ENCODE measurements at regions not wholly inside any gene's neighbourhood (a gene's known extent, or its start where the extent isn't known, plus 50 kb on each side); places are given as distances from the start of the nearest gene placed in this dataset.

DNA sequence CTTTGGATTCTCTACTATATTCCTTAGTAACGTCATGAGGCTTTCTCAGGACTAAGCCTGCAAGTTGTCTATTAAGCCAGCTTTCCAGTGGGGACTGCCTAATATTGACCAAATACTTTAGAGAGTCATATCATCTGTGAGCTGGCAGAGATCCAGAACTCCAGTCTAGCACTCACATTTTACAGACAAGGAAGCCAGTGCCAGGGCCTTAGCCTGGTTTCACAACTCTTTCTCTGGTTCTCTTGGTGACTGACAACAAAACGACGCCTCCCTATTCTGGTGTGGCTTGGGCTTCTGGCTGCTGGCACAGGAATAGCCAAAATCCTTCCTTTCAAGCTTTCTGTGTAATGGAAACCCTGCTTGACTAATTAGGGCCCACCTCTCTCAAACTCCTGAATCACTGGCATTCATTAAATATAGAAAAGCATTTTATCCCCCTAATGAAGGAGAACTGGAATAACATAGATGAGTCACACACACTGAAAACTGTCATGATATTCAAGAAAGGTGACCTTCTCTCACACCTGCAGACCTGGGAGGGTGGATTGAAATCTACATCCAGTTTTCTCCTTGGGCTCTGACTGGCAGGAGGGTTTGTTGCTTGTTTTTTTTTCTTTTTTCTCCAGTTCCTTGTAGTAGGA is 75.2 kb upstream of the UBL3 start:
- no peak for DNase-seq (ENCODE audit: low read depth)

DNA sequence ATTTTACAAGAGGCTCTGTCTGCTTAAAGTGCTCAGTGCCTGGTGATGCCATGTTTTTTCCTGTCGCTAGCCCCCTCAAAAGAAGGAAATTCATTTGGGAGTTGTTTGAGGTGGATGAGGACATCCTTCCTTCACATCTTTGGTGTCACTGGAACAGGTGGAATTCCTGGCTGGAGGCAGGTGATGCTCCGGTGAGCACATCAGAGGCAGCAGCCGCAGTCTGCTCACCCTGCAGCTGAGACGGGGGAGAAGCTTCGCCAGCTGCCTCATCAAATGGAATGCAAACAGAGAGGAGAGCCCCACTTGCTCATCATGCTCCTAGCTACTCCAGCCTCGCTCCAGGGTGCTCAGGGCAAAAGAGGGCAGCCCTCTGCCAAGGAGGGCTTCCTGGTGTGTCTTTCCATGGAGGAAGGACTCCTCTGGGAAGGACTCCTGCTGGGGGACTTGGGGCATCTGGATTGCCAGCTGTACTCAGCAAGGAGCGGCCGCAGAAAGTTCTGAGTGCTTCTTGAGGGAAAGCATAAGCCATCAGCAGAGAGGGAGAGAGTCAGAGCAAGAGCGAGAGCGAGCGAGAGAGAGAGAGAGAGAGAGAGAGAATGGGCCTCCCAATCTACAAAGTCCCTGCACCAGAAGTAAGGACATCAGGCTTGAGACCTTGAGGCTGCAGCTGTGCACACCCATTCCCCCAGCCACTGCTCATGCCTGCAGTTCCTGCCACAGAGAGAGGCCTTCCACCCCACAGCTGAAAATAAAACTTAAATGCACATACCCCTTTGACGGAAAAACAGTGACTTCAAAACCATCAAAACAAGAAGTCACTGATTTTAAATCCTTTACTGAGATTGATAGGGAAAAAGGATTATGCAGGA is 74.3 kb upstream of the UBL3 start:
- DNase-seq (ENCODE audit: low read depth) = no peak

DNA sequence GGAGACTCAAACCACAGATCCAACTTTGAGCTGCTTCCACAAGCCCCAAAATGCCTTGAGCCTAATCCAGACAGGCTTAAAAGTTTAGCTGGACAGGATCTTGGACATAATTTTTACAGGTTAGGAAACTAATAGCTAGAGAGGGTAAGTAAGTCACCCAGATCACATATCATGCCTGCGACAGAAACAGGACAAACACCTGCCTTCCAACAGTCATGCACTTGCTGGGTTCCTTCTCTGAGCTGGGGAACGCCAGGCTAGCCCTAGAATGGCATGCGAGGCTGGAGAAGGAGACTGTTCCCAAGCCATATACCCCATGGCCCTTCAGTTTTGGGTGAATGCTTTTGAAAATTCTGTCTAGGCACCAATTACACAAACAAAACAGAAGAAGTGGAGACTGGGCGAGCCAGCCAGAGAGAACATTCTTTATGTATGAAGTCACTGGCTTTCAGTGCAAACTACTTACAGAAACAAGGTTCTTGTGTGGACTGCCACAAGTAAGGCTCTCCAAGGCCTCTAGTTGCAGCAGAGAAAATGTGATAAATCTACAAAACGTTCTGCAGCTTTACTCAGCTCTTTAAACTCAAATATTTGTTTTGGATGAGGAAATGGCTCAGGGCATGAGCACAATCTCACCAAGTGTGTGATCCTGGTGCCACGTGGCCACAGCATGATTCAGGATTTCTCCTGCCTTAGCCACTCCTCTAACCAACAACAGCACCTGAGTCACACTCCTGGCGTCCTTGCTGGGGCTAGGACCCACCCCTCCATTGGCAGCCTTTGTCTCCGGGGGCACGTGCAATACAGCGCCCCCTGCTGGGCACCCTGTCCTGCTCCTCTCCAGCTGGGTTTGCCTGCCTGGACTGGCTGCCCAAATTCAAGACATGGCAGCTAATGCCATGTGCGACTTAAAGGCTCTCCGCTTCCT is 73.4 kb upstream of the UBL3 start:
- no peak for DNase-seq (ENCODE audit: low read depth)

DNA sequence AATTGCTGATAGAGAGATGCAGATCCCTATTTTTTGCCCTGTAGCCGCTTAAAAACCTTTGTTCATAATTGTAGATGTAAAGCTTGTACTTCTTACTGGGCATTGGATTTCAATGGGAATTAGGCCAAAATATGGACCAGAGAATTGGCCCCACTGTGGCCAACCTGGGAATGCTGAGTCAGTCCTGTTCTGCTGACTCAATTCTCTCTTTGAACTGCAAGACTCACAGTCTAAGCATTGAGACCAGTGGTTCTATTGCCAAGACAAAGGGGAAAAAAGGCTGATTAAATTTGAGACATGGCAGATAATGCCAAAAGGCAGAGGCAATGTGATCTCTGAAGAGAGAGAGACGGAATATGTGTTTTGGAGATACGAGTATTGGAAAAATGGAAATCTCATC is 72.5 kb upstream of the UBL3 start:
- DNase-seq (ENCODE audit: low read depth) = no peak

DNA sequence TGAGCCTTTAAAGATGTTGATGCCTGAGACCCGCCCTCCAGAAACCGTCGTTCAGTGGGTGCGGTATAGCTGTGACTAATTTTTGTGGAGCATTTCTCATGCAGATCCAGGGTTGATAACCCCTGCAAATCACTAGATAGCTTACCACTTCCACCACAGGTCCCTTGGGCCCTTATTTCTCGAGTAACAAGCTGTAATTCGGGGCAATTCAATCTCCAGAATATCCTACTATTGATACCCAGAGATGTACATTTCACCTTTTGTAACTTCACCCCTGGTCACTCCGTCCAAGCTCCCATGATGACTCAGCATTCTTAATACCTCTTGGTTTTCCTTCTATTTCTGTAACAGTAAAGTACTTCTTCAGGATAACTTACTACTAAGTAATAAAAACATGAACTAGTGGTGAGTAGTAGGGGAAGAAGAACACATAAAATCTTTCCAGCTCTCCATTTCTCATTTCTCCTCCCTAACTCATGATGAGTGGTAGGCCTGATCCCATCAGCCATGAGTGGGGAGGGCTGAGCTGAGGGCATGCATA is 71.9 kb upstream of the UBL3 start:
- no peak for DNase-seq (ENCODE audit: low read depth)

DNA sequence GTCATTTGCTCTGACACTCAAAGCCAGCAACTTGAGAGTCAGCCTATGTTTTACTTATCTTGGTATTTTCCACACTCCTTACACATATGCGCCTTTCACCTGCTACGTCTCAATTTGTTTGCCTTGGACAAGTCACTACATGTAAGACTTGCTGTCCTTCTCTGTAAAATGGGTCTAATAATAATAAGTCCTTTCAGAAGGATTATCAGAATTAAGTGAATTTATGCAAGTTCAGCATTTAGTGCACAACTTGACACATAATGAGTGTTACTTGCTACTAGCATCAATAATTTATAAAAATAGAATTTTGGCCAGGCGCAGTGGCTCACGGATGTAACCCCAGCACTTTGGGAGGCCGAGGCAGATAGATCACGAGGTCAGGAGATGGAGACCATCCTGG is 71.1 kb upstream of the UBL3 start:
- no peak for DNase-seq (ENCODE audit: low read depth)

DNA sequence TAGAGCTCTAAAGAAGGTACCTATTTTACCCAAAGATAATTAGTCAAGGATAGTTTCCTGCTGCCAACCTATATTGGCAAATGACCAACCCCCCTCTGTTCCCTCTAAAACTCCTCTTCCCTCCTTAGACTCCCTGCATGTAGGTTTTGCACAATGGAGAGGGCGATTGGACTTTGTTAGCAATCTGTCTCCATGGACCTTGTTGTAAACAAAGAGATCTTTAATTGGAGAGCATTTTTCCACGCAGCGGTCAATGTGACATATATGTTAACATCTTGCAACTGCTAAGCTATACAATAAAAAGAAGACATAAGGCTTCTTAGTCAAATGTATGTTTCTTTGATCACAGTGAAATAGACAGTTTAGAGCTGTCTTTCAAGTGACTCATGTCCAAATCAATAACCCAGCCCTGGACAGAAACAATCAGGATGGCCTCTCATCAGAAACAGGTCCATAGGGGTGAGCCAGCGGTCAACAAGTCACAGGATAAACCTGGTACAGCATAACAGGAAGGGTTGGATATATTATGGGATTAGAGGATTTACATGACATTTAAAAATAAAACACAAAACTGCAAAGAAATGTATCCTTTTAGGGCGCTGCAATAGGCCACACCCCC is 69.7 kb upstream of the UBL3 start:
- DNase-seq (ENCODE audit: low read depth) = no peak

DNA sequence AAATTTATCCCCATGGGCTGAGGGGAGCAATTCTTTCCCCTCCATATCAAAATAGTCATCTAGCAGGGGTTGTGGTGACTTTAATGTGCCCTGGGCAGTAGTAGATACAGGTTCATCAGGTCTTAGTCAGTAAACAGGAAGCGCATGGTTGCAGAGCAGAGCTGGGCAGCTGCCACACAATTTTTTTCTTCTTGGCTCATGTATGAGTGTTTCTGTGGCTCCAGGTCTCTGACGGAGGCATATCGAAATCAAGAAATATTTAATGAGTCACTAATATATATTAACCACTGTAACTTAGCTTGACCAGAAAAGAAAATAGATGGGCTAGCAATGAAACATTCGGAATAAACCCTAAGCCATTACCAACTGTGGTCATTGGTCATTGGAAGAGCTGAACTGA is 68.4 kb upstream of the UBL3 start:
- DNase-seq (ENCODE audit: low read depth) = no peak

DNA sequence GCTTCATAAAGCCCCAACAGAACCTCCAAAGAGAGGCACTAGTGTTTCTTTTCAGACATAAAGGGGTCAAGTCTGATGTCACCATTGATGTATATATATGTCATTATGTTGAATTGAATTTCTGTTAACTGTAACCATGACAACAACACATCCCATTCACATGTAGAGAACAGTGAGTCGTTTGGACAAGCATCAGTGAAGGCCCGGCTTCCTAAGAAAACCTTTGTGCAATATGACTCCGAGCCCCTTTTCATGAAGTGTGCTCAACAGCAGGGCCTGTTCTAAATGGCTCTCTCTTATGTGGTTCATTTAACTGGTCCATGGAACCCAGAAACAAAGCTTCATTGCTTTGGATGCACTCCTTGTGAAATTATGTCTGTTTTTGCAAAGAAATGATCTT is 67.2 kb upstream of the UBL3 start:
- DNase-seq (ENCODE audit: low read depth) = no peak

DNA sequence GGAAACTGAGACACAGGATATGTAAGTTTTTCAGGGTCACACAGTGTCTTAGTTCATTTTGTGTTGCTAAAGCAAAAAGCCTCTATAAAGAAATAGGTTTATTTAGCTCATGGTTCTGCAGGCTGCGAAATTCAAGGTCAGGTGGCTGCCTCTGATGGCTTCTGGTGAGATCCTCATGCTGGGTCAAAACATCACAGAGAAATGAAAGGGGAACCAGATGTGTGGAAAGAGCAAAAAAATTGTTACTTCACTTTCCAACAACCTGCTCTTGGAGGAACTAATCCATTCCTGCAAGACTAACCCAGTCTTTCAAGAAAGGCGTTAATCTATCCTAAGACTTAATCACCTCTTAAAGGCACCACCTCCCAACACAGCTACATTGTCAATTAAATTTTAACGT is 64.2 kb upstream of the UBL3 start:
- DNase-seq (ENCODE audit: low read depth) = no peak

DNA sequence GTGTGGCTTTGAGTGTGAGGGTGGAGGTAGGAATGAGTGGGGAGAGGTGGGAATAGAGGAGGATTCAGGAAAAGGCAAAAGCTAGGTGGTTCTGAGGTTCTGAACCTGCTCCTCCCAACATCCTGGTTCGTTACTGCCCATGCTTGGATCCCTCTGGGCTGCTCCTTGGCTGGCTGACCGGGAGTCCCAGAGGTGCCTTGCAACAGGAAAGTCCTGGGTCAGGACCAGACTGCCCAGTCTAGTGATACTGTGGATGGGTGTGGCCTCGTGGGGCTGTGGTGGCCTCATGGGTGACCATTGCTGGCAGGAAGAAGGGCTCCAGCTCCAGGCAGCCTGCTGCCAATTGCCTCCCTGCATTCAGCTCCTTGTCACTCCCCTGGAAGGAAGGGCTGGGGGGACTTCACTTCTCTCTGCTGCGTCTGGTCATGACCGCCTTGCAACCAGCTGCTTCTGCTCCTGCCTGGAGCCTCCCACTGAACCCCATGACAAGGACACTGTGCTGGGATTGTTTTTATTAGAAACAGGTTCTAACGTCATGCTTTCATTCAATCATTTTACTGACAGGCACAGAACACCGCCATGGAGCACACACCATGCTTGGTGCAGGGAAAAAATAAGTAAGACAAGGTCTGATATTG is 61.5 kb upstream of the UBL3 start:
- DNase-seq (ENCODE audit: low read depth) = no peak

DNA sequence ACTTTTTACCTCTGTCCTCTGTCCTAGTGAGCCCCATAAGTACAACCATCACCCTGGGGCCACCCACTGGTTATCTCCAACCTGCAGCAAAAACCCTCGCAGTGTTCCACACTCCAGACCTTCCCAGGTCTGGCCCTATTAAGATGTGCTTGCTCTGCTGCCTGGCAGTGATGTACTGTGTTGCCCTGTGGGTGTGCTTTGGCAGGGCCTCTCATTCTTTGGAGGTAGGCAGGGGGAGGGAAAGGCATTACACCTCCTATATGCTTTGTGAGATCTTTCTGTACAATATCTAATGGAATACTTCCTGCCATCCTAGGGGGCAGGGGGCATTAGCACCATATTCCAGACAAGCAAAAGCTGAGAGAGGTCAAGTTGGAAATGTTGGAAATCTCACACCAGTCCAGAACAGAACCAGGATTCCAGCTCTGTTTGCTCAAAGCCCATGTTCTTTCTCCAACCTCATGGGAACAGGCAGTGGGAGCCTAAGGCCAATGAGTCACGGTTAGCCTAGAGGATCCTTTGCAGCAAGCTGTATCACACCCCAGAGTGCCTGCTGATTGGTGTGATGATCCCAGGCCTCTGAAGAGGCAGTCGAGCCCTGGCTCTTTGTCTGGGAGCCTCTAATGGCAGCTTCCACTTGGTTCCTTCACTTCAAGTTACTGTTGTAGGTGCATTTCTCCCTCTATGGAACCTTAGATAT is 59.7 kb upstream of the UBL3 start:
- no peak for DNase-seq (ENCODE audit: low read depth)

DNA sequence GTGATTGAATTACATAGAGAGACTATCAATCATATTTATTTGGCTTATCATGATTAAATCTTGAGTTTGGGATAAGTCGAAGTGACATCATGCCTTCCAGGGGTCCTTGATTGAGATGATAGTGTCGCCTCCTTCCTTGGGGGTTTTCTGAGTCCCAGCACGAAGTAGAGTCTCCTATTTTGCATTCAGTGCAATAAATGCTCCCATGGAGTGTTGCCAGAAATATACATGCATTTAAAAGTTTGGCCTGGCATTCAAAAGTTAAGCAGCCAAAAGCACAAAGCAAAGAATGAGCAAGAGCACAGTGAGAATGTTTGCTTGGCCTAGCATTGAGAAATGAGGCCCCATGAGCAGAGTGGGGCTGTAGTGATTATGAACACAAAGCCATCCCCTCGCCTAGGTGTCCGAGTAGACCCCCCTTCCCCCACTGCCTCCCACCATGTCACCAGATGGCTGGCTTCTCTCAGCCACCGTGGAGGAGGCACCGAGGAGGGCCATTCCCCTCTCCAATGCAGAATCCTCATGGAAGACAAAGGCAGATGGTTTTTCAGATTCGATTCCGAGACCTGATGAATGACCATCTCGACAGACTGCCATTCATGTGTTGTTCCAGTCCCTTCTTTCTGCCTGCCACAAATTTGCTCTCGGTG is 58.8 kb upstream of the UBL3 start:
- no peak for DNase-seq (ENCODE audit: low read depth)

DNA sequence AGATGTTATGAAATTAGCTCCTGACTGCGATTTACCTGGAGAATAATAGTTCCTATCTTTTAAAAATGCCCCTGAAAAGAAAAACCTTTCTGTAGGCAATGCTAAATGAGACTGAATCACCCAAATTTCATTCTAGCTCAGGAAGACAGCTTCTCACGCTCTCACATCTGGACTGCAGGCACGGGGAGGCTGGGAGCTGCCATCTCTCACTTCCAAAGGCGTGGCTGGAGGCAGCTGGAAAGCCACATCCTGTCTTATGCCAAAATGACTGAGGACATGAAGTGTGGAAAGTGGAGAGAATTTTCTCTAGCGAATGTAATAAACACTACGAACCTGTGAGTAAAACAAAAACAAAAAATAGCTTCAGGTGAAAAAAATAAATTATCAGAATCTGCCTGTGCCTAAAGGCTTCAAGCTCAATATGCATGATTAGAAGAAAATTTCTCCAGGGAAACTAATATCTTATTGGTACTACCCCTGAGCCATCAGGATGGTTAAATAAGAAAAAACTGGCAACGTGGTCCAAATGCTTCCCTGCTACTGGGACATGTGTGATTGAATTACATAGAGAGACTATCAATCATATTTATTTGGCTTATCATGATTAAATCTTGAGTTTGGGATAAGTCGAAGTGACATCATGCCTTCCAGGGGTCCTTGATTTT is 58.1 kb upstream of the UBL3 start:
- DNase-seq (ENCODE audit: low read depth) = no peak

DNA sequence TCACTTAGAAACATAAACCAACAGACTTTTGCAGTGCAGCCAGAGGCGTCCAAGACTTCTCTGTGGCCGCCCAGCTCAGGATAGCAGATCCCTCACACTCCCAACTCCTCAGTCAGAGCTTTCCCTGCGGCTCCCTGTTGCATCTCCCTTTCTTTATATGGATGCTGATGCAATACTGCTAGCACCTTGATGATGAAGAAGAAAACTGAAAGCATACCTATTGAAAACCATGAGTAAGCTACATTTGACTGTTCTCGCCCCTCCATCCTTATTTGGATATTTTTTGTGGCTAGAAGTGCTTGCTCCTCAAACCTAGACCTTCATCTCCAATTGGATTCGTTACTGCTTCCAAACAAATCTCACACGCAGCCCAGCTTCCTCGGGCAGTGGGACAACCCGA is 57.3 kb upstream of the UBL3 start:
- no peak for DNase-seq (ENCODE audit: low read depth)

DNA sequence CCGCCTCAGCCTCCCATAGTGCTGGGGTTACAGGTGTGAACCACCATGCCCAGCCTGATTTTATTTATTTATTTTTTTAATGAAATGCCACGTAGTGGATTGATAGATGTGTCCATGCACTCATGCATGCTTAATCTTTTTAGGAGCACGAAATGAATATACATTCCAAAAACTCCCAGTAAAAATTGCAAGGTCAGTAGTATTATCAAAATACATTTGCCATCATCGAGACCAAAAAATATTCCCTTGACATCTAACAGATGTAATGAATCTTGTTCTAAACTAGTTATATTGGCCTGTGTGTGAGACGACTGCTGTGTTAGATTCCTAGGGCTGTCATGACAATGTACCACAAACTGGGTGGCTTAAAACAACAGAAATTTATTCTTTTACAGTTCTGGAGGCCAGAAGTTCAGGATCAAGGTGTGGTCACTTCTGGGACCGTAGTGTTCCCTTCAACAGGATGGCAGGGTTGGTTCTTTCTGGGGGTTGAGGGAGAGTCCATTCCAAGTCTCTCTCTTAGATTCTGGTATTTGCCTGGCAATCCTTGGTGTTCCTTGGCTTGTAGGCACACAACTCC is 56.1 kb upstream of the UBL3 start:
- no peak for DNase-seq (ENCODE audit: low read depth)

DNA sequence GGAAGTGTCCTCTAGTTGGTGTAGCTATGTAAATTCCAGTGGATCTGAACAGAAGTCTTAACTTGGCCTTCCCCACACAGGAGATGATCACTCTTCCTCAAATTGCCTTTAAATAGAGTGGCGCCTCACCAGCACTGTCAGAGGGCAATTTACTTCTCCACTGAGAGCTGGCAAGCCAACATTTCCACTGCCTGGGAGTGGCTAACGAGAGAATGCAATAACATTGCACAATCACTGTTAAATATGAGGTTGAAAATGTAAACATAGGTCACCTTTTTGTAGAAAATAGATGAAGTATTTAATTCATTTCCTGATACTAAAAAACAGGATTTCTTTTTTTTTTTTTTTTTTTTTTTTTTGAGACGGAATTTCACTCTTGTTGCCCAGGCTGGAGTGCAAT is 55.4 kb upstream of the UBL3 start:
- no peak for DNase-seq (ENCODE audit: low read depth)

DNA sequence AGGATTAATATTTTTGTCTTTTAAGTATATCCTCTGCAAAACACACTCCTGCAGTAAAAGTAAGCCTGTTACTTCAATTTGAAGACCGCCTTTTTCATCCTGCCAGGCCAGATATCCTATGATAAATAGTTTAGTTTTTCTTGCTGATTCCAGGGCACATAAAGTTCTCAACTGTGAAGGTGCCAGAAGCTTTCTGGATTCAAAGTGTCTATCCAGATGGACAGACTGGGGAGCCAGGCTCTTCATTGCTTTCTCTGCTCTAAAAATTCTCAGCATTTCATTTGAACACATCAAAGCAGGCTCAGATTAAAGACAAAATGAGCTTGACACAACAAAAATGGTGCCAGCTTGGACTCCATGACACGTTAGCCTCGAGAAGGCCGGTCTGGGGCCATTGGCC is 53.6 kb upstream of the UBL3 start:
- no peak for DNase-seq (ENCODE audit: low read depth)

DNA sequence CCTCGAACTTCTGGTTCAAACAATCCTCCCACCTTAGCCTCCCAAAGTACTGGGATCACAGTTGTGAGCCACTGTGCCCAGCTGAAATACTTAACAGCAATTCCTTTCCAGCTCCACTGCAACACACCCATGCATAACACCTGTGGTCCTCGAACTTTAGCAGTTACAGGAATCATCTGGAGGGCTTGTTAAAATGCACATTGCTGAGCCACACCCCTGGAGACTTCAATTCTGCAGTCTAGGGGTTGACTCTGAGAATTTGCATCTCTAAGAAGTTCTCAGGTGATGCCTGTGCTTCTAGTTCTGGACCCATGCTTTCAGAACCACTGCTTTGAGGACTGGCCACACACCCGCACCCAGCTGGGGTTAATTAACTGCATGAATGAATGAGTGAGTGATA is 53.1 kb upstream of the UBL3 start:
- DNase-seq (ENCODE audit: low read depth) = no peak

Measured in T-helper 22 cell (primary cell).